SK-N-MC (cell line): ENCODE measurements at regions not wholly inside any gene's neighbourhood (a gene's known extent, or its start where the extent isn't known, plus 50 kb on each side); places are given as distances from the start of the nearest gene placed in this dataset.
A peak's percentile ranks its signal among the peaks of the same experiment; 100 is the strongest.

Experiments
- DNase-seq: peaks from one replicate; pipeline ENCODE4 v3.0.0-alpha.2; 2011; ENCODE audit warnings: low read depth, low spot score
- H3K27ac ChIP-seq: fragments of 200-600 bp; sonication (generic); 2 replicates; pipeline ENCODE4 v1.5.1; 2016; ENCODE audit warnings: mixed run types
- H3K36me3 ChIP-seq: fragments of 200-600 bp; sonication (generic); 2 replicates; pipeline ENCODE4 v1.6.1; 2017; ENCODE audit warnings: antibody characterized with exemption, low read length, mixed read lengths; ENCODE audit not compliant: insufficient read depth
- H3K4me3 ChIP-seq: fragments of 200-600 bp; sonication (generic); 2 replicates; pipeline ENCODE4 v1.5.1; 2016
- H3K9ac ChIP-seq: fragments of 200-600 bp; sonication (generic); 2 replicates; pipeline ENCODE4 v1.8.0; 2017; ENCODE audit warnings: mixed run types, mixed read lengths; ENCODE audit not compliant: insufficient read length
- H3K9me3 ChIP-seq: fragments of 200-600 bp; sonication (generic); 2 replicates; pipeline ENCODE4 v1.6.1; 2017; ENCODE audit warnings: low read depth, mild to moderate bottlenecking, antibody characterized with exemption, low read length, moderate library complexity, mixed read lengths
- EZH2 ChIP-seq: fragments of 200-600 bp; sonication (generic); IDR thresholded peaks from one replicate; pipeline ENCODE4 v1.6.1; 2017; ENCODE audit warnings: antibody characterized with exemption
- FOXP2 ChIP-seq: optimal IDR thresholded peaks from 2 replicates; pipeline ENCODE3; 2011; ENCODE audit warnings: mild to moderate bottlenecking, moderate library complexity; ENCODE audit not compliant: insufficient read depth; ENCODE audit errors: extremely low read length, control extremely low read depth
- POLR2AphosphoS5 ChIP-seq: IDR thresholded peaks from 2 replicates; pipeline ENCODE4 v1.6.1; 2012; ENCODE audit warnings: mild to moderate bottlenecking, low read depth, low read length, borderline replicate concordance

DNA sequence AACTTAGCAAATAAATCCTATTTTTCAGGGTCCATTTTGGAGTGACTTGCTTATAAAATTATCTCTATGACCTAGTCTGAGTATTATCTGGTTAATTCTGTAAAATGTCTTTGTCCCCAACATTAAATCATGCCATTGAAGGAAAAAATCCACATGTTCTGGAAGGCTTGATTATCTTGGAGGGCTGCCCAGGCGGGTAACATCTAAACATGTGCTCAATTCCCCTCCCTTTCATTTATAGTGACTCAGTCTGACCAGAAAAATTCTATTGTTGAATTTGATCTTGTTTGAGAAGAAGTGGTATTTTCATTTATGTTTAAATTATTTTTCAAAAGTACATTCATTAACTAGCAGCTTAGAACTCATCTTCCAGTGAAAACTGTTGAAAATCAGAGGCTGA lies 55.4 kb upstream of the SLC10A7 start:
- no peaks in the 10 kb centered on the region for H3K36me3 ChIP-seq
- no peak overlapping the region for H3K9ac ChIP-seq
- DNase-seq, result no peak
- H3K27ac ChIP-seq, result peak overlapping the region; percentile 62
- no peaks in the 10 kb centered on the region for H3K9me3 ChIP-seq
- TF ChIP-seq EZH2, result no peak
- no peak for TF ChIP-seq POLR2AphosphoS5
- no peak for TF ChIP-seq FOXP2
- H3K4me3 ChIP-seq, result no peak overlapping the region

DNA sequence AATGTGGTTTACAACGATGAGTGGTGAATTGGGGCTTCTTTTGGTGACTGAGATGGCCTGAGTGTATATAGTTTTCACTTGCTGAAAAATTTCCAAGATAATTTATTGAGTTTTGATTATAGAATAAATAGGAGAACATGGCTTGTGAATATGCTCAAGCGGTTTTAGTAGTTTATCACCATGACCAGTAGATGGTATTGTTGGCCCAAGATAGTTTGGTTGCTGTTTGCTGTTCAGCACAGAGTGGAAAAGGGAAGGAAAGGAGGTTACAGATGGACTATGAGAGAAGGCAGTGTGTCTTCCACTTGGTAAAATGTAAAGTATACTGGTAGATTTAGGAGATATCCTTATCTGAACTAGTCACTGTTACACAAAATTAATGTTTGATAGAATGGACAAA lies 55.8 kb upstream of the POU4F2 start:
- H3K9ac ChIP-seq, result no peak overlapping the region
- H3K36me3 ChIP-seq, result no peaks in the 10 kb centered on the region
- H3K27ac ChIP-seq, result no peak overlapping the region
- H3K4me3 ChIP-seq, result no peak overlapping the region
- DNase-seq, result no peak
- no peak for TF ChIP-seq FOXP2
- no peak for TF ChIP-seq POLR2AphosphoS5
- no peak for TF ChIP-seq EZH2
- no peaks in the 10 kb centered on the region for H3K9me3 ChIP-seq

GRCh38 chr4:146585761-146586333 lies 52.8 kb upstream of the POU4F2 start:
- H3K36me3 ChIP-seq, result no peaks in the 10 kb centered on the region
- no peak overlapping the region for H3K9ac ChIP-seq
- peak overlapping the region; percentile 81 for H3K27ac ChIP-seq
- peak; percentile 20; the same call in 1 of the 2 replicates for TF ChIP-seq POLR2AphosphoS5
- TF ChIP-seq EZH2, result no peak
- TF ChIP-seq FOXP2, result peak; percentile 94
- DNase-seq, result peak; percentile 93
- H3K9me3 ChIP-seq, result no peaks in the 10 kb centered on the region
- H3K4me3 ChIP-seq, result peak overlapping the region; percentile 53
